HepG2 (cell line): ENCODE measurements at regions not wholly inside any gene's neighbourhood (a gene's known extent, or its start where the extent isn't known, plus 50 kb on each side); places are given as distances from the start of the nearest gene placed in this dataset.

ENCODE experiments used
- ATAC-seq: fragments of 200-7000 bp; cut with Tn5 transposase; 3 replicates; pipeline ENCODE4 v1.9.1; 2020; ENCODE audit warnings: mild to moderate bottlenecking, moderate library complexity
- BruUV-seq: library from RNA; stranded (reverse); fragments of 400-500 nt; replicated peaks from 2 replicates; lab custom pipeline; 2021; lab: Mats Ljungman, UMichigan
- CTCF ChIA-PET: fragments of 300-600 bp; formaldehyde crosslinking; extraction: SDS; loops from one replicate; lab custom pipeline; 2021; ENCODE audit warnings: low total read pairs, inconsistent platforms, low intra/inter-chr PET ratio; lab: Yijun Ruan, JAX
- POLR2A ChIA-PET: fragments of 350-600 bp; sonication (Branson Sonifier 250); formaldehyde crosslinking; loops from one replicate; lab custom pipeline; 2020; ENCODE audit warnings: antibody characterized with exemption, inconsistent platforms; lab: Yijun Ruan, JAX
- DNase-seq: peaks from one replicate; pipeline ENCODE4 v3.0.0-alpha.2; 2015; ENCODE audit warnings: low spot score
- FAIRE-seq: peaks from 3 replicates; lab custom pipeline; 2011; peaks lifted over from hg19 to GRCh38; lab: Jason Lieb, UNC
- H2AFZ ChIP-seq: one replicate; pipeline ENCODE4 v1.6.1; 2011; ENCODE audit warnings: low read length, inconsistent platforms
- H3K27ac ChIP-seq: fragments of 300-600 bp; 3 replicates; pipeline ENCODE4 v1.8.0; 2011; ENCODE audit warnings: mixed run types, mild to moderate bottlenecking, mixed read lengths, low read length, inconsistent platforms; ENCODE audit not compliant: insufficient read depth; ENCODE audit errors: extremely low read length
- H3K27me3 ChIP-seq, 2 experiments: fragments of 200-600 bp in 1 of 2; 2 replicates in 1 of 2; 3 replicates in 1 of 2; pipeline versions ENCODE4 v1.6.0 to v1.8.0; 2011; ENCODE audit warnings: low read length in 2 of 2, mild to moderate bottlenecking in 2 of 2, moderate library complexity in 2 of 2, inconsistent platforms in 1 of 2; ENCODE audit not compliant: insufficient read depth in 2 of 2, control insufficient read depth in 1 of 2
- H3K36me3 ChIP-seq, 2 experiments: fragments of 200-600 bp in 1 of 2; replicated peaks in 1 of 2; 2 replicates in 1 of 2; 3 replicates in 1 of 2; pipeline versions ENCODE4 v1.5.1 to v1.8.0; 2011; ENCODE audit warnings: low read length in 2 of 2, inconsistent platforms in 1 of 2; ENCODE audit not compliant: insufficient read depth in 2 of 2, control insufficient read depth in 1 of 2
- H3K4me1 ChIP-seq: 2 replicates; pipeline ENCODE4 v1.5.1; 2012; ENCODE audit warnings: low read length, inconsistent platforms; ENCODE audit not compliant: insufficient read depth
- H3K4me2 ChIP-seq: 2 replicates; pipeline ENCODE4 v1.6.0; 2011; ENCODE audit warnings: low read depth, low read length, inconsistent platforms
- H3K4me3 ChIP-seq, 3 experiments: fragments of 200-600 bp in 1 of 3; sonication (generic), shearing (Covaris generic) in 1 of 3; replicated peaks in 1 of 3; 2 replicates each; pipeline ENCODE4 v1.5.1; 2011 to 2016; ENCODE audit warnings: low read length in 3 of 3, inconsistent platforms in 2 of 3, low read depth in 2 of 3, mild to moderate bottlenecking in 2 of 3, control low read depth in 1 of 3, mixed read lengths in 1 of 3; ENCODE audit not compliant: insufficient read depth in 1 of 3
- H3K79me2 ChIP-seq: one replicate; pipeline ENCODE4 v1.6.1; 2011; ENCODE audit warnings: low read length, inconsistent platforms; ENCODE audit not compliant: insufficient read depth
- H3K9ac ChIP-seq: 2 replicates; pipeline ENCODE4 v1.6.0; 2011; ENCODE audit warnings: mild to moderate bottlenecking, low read depth, low read length, inconsistent platforms; ENCODE audit not compliant: insufficient read depth
- H3K9me3 ChIP-seq: 2 replicates; pipeline ENCODE4 v1.5.1; 2012; ENCODE audit warnings: mild to moderate bottlenecking, low read length
- H4K20me1 ChIP-seq: 2 replicates; pipeline ENCODE4 v1.6.0; 2011; ENCODE audit warnings: inconsistent platforms, mild to moderate bottlenecking, low read length, moderate library complexity; ENCODE audit not compliant: insufficient read depth
- KLF9 ChIP-seq: IDR thresholded peaks from 2 replicates; pipeline ENCODE4 v1.6.1; 2016; ENCODE audit warnings: low read depth
- NCOA1 ChIP-seq: sonication (generic); formaldehyde crosslinking; IDR thresholded peaks from 2 replicates; pipeline ENCODE4 v1.9.0; 2021; ENCODE audit warnings: missing genetic modification reagents
- NFE2L2 ChIP-seq: fragments of 150-350 bp; IDR thresholded peaks from 2 replicates; pipeline ENCODE4 v1.6.1; 2014; ENCODE audit warnings: low read length
- NFIB ChIP-seq: sonication (generic); formaldehyde crosslinking; IDR thresholded peaks from 2 replicates; pipeline ENCODE4 v1.9.0; 2021; ENCODE audit warnings: missing genetic modification reagents, mild to moderate bottlenecking, borderline replicate concordance
- REL ChIP-seq: sonication (generic); formaldehyde crosslinking; conservative IDR thresholded peaks from 2 replicates; pipeline ENCODE4 v1.8.0; 2022; ENCODE audit warnings: mild to moderate bottlenecking, missing genetic modification reagents, moderate library complexity
- SPEN ChIP-seq: sonication (generic); formaldehyde crosslinking; IDR thresholded peaks from 2 replicates; pipeline ENCODE4 v1.5.1; 2020; ENCODE audit warnings: low read depth, mild to moderate bottlenecking, missing genetic modification reagents
- TOPORS ChIP-seq: sonication (generic); formaldehyde crosslinking; IDR thresholded peaks from 2 replicates; pipeline ENCODE4 v1.8.0; 2023; ENCODE audit warnings: mild to moderate bottlenecking, missing genetic modification reagents
- ZBTB21 ChIP-seq: sonication (generic); formaldehyde crosslinking; IDR thresholded peaks from 2 replicates; pipeline ENCODE4 v1.4.0; 2020; ENCODE audit warnings: missing genetic modification reagents
- ZKSCAN8 ChIP-seq: IDR thresholded peaks from 2 replicates; pipeline ENCODE4 v1.6.1; 2016; ENCODE audit warnings: borderline replicate concordance, missing genetic modification reagents, missing compliant biosample characterization
- ZNF121 ChIP-seq: sonication (generic); formaldehyde crosslinking; IDR thresholded peaks from 2 replicates; pipeline ENCODE4 v1.5.0; 2020; ENCODE audit warnings: mild to moderate bottlenecking, missing genetic modification reagents
- ZNF138 ChIP-seq: sonication (generic); formaldehyde crosslinking; IDR thresholded peaks from 2 replicates; pipeline ENCODE4 v1.5.0; 2020; ENCODE audit warnings: mild to moderate bottlenecking, low read depth, missing genetic modification reagents
- ZNF670 ChIP-seq: sonication (generic); formaldehyde crosslinking; IDR thresholded peaks from 2 replicates; pipeline ENCODE4 v1.8.0; 2022; ENCODE audit warnings: mild to moderate bottlenecking, missing genetic modification reagents, borderline replicate concordance
- ZNF776 ChIP-seq: sonication (generic); formaldehyde crosslinking; IDR thresholded peaks from 2 replicates; pipeline ENCODE4 v1.4.0; 2020; ENCODE audit warnings: mild to moderate bottlenecking, missing genetic modification reagents
- ZSCAN9 ChIP-seq: IDR thresholded peaks from 2 replicates; pipeline ENCODE4 v1.6.1; 2016; ENCODE audit warnings: borderline replicate concordance
- WGBS: methylation state at CpG from one replicate; pipeline ENCODE4 v1.1.6; 2017; ENCODE audit warnings: low lambda C conversion rate; 5-methylcytosine and 5-hydroxymethylcytosine counted together
- in situ Hi-C: cut with HindIII; loops from 2 replicates; pipeline ENCODE4 v1.10.0; 2017; ENCODE audit warnings: low pct_unique_long_range_greater_than_20kb; ENCODE audit not compliant: extremely low pct_ligation_motif_present
- intact Hi-C: fragments of 100-400 bp; cut with micrococcal nuclease; formaldehyde crosslinking; loops from one replicate; pipeline ENCODE4 v1.10.0; 2022; ENCODE audit not compliant: unreplicated experiment
- TF ChIP-seq, protein P1 (sequence below): sonication (generic); formaldehyde crosslinking; IDR thresholded peaks from 2 replicates; pipeline ENCODE4 v1.5.1; 2020; ENCODE audit warnings: mild to moderate bottlenecking, missing genetic modification reagents, borderline replicate concordance
- TF ChIP-seq, protein P2 (sequence below): sonication (generic); formaldehyde crosslinking; conservative IDR thresholded peaks from 2 replicates; pipeline ENCODE4 v1.5.0; 2020; ENCODE audit warnings: missing genetic modification reagents
- TF ChIP-seq, protein P3 (sequence below): sonication (generic); formaldehyde crosslinking; IDR thresholded peaks from 2 replicates; pipeline ENCODE4; 2020; ENCODE audit warnings: missing genetic modification reagents, mild to moderate bottlenecking, borderline replicate concordance

DNA sequence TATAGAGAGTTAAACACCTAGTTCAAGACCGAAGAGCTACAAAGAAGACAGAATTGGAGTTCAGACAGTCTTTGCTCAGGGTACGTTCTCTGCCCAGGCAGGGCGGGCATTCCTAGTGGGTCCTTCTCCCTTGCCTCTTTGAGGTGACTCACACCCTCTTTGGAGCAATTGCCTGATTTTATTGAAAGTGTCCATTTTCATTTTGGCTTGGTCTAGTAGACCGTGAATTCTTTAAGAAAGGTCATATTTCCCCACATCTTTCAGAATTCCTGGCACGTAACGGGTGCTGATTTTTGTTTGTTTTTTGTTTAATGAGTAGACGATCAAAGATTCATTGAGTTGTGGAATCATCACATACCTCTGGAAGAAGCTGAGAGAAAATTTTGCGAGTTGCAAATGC lies 871.5 kb downstream of the RNF144A start:
- ChIA-PET CTCF (no interaction called here), POLR2A (no interaction called here)
- BruUV-seq: no TSS peak
- Histone ChIP-seq H3K27ac (no peak overlapping the region), H3K79me2 (no peaks in the 10 kb centered on the region), H3K4me1 (no peaks in the 10 kb centered on the region), H3K9me3 (no peaks in the 10 kb centered on the region), H4K20me1 (no peaks in the 10 kb centered on the region), H3K4me2 (no peak overlapping the region), H3K27me3 (no peaks in the 10 kb centered on the region), H3K36me3 (no peaks in the 10 kb centered on the region), H3K4me3 (no peak overlapping the region), H2AFZ (no peak overlapping the region), H3K9ac (no peak overlapping the region)
- in situ Hi-C loops: no loop called here
- intact Hi-C loops: no loop called here
- 21% methylated on average over 8 of the region's 8 CpGs for WGBS
- DNase-seq (no peak), ATAC-seq (no peak), FAIRE-seq (no peak)
- TF ChIP-seq ZNF121 (CRISPR knock-in tag) (no peak), KLF9 (CRISPR knock-in tag) (no peak), ZNF670 (no peak), ZNF138 (CRISPR knock-in tag) (no peak), NCOA1 (no peak), ZSCAN9 (CRISPR knock-in tag) (no peak), REL (CRISPR knock-in tag) (no peak), ZKSCAN8 (no peak), TOPORS (CRISPR knock-in tag) (no peak), ZBTB21 (CRISPR knock-in tag) (no peak), ZNF776 (no peak), NFE2L2 (no peak), SPEN (CRISPR knock-in tag) (no peak), NFIB (CRISPR knock-in tag) (no peak)
- TF ChIP-seq, protein P1, sequence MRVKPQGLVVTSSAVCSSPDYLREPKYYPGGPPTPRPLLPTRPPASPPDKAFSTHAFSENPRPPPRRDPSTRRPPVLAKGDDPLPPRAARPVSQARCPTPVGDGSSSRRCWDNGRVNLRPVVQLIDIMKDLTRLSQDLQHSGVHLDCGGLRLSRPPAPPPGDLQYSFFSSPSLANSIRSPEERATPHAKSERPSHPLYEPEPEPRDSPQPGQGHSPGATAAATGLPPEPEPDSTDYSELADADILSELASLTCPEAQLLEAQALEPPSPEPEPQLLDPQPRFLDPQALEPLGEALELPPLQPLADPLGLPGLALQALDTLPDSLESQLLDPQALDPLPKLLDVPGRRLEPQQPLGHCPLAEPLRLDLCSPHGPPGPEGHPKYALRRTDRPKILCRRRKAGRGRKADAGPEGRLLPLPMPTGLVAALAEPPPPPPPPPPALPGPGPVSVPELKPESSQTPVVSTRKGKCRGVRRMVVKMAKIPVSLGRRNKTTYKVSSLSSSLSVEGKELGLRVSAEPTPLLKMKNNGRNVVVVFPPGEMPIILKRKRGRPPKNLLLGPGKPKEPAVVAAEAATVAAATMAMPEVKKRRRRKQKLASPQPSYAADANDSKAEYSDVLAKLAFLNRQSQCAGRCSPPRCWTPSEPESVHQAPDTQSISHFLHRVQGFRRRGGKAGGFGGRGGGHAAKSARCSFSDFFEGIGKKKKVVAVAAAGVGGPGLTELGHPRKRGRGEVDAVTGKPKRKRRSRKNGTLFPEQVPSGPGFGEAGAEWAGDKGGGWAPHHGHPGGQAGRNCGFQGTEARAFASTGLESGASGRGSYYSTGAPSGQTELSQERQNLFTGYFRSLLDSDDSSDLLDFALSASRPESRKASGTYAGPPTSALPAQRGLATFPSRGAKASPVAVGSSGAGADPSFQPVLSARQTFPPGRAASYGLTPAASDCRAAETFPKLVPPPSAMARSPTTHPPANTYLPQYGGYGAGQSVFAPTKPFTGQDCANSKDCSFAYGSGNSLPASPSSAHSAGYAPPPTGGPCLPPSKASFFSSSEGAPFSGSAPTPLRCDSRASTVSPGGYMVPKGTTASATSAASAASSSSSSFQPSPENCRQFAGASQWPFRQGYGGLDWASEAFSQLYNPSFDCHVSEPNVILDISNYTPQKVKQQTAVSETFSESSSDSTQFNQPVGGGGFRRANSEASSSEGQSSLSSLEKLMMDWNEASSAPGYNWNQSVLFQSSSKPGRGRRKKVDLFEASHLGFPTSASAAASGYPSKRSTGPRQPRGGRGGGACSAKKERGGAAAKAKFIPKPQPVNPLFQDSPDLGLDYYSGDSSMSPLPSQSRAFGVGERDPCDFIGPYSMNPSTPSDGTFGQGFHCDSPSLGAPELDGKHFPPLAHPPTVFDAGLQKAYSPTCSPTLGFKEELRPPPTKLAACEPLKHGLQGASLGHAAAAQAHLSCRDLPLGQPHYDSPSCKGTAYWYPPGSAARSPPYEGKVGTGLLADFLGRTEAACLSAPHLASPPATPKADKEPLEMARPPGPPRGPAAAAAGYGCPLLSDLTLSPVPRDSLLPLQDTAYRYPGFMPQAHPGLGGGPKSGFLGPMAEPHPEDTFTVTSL (CRISPR knock-in tag): no peak
- TF ChIP-seq, protein P2, sequence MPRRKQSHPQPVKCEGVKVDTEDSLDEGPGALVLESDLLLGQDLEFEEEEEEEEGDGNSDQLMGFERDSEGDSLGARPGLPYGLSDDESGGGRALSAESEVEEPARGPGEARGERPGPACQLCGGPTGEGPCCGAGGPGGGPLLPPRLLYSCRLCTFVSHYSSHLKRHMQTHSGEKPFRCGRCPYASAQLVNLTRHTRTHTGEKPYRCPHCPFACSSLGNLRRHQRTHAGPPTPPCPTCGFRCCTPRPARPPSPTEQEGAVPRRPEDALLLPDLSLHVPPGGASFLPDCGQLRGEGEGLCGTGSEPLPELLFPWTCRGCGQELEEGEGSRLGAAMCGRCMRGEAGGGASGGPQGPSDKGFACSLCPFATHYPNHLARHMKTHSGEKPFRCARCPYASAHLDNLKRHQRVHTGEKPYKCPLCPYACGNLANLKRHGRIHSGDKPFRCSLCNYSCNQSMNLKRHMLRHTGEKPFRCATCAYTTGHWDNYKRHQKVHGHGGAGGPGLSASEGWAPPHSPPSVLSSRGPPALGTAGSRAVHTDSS: no peak
- TF ChIP-seq, protein P3, sequence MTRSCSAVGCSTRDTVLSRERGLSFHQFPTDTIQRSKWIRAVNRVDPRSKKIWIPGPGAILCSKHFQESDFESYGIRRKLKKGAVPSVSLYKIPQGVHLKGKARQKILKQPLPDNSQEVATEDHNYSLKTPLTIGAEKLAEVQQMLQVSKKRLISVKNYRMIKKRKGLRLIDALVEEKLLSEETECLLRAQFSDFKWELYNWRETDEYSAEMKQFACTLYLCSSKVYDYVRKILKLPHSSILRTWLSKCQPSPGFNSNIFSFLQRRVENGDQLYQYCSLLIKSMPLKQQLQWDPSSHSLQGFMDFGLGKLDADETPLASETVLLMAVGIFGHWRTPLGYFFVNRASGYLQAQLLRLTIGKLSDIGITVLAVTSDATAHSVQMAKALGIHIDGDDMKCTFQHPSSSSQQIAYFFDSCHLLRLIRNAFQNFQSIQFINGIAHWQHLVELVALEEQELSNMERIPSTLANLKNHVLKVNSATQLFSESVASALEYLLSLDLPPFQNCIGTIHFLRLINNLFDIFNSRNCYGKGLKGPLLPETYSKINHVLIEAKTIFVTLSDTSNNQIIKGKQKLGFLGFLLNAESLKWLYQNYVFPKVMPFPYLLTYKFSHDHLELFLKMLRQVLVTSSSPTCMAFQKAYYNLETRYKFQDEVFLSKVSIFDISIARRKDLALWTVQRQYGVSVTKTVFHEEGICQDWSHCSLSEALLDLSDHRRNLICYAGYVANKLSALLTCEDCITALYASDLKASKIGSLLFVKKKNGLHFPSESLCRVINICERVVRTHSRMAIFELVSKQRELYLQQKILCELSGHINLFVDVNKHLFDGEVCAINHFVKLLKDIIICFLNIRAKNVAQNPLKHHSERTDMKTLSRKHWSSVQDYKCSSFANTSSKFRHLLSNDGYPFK: no peak
